Esophagus squamous epithelium (tissue), 5 donors: ENCODE measurements at regions not wholly inside any gene's neighbourhood (a gene's known extent, or its start where the extent isn't known, plus 50 kb on each side); places are given as distances from the start of the nearest gene placed in this dataset.

Source experiments
- DNase-seq: peaks from one replicate; lab custom pipeline; 2025; lab: John Stamatoyannopoulos, UW
- H3K27ac ChIP-seq, 4 donors: fragments of 200-600 bp; sonication (generic); one replicate each; pipeline ENCODE4 v1.5.1; 2016 to 2019; ENCODE audit warnings: mild to moderate bottlenecking in 1 of 4
- H3K27me3 ChIP-seq, 4 donors: fragments of 200-600 bp; sonication (generic); 1 replicate in 3 of 4; 2 replicates in 1 of 4; pipeline versions ENCODE4 v1.5.1 to v1.6.0; 2017 to 2021; ENCODE audit warnings: antibody characterized with exemption in 1 of 4
- H3K36me3 ChIP-seq, 3 donors: fragments of 200-600 bp; sonication (generic); one replicate each; pipeline ENCODE4 v1.5.1; 2016 to 2019
- H3K4me1 ChIP-seq, 3 donors: fragments of 200-600 bp; sonication (generic); one replicate each; pipeline ENCODE4 v1.5.1; 2017 to 2019
- H3K4me3 ChIP-seq, 4 donors: fragments of 200-600 bp; sonication (generic); 1 replicate in 3 of 4; 2 replicates in 1 of 4; pipeline ENCODE4 v1.5.1; 2016 to 2019; ENCODE audit warnings: mild to moderate bottlenecking in 2 of 4, moderate library complexity in 1 of 4
- H3K9me3 ChIP-seq, 3 donors: fragments of 200-600 bp; sonication (generic); one replicate each; pipeline ENCODE4 v1.5.1; 2016 to 2019
- CTCF ChIP-seq, 6 experiments: fragments of 450-650 bp in 4 of 6; fragments of 200-600 bp in 2 of 6; sonication (generic) in 2 of 6; IDR thresholded peaks; one replicate each; pipeline ENCODE4 v1.5.1; 2016 to 2019; ENCODE audit warnings: antibody characterized with exemption in 6 of 6, mild to moderate bottlenecking in 4 of 6, moderate library complexity in 4 of 6
- POLR2A ChIP-seq, 4 donors: fragments of 450-650 bp; IDR thresholded peaks; one replicate each; pipeline ENCODE4 v1.6.1; 2017; ENCODE audit warnings: antibody characterized with exemption in 4 of 4, mild to moderate bottlenecking in 4 of 4, moderate library complexity in 3 of 4
- WGBS, 2 donors: methylation state at CpG; one replicate each; pipeline ENCODE4 v1.1.5; 2018; 5-methylcytosine and 5-hydroxymethylcytosine counted together
- intact Hi-C: fragments of 100-400 bp; cut with DNase I; formaldehyde crosslinking; loops from one replicate; pipeline ENCODE4 v1.15.0; 2022
- donor health status: DM: yes; HTN: yes; CAD: no.

GRCh38 chr2:198351647-198352046 is 547.3 kb downstream of the PLCL1 start:
- no peak for TF ChIP-seq POLR2A (IDR thresholded peaks at IDR 0.05)
- TF ChIP-seq CTCF (IDR thresholded peaks at IDR 0.05), result no peak
- intact Hi-C loops, result no loop called here

GRCh38 chr2:198347946-198348345 is 543.6 kb downstream of the PLCL1 start:
- Histone ChIP-seq H3K27me3 (no peaks in the 10 kb centered on the region), H3K4me3 (no peak overlapping the region), H3K4me1 (no peaks in the 10 kb centered on the region), H3K9me3 (no peaks in the 10 kb centered on the region), H3K27ac (no peak overlapping the region), H3K36me3 (no peaks in the 10 kb centered on the region)
- DNase-seq, result no peak
- intact Hi-C loops, result no loop called here
- WGBS, 2 donors, result 69 to 71% methylated on average over 4 of the region's 4 CpGs
- TF ChIP-seq CTCF (IDR thresholded peaks at IDR 0.05) (no peak), POLR2A (IDR thresholded peaks at IDR 0.05) (no peak)

More at GRCh38 chr2:198351647-198352046, 547.3 kb downstream of the PLCL1 start:
- no peaks in the 10 kb centered on the region for H3K27me3 ChIP-seq
- DNase-seq, result no peak
- no peak overlapping the region for H3K27ac ChIP-seq
- H3K4me3 ChIP-seq, result no peak overlapping the region
- no peaks in the 10 kb centered on the region for H3K36me3 ChIP-seq
- WGBS, 2 donors, result 56 to 78% methylated on average over 4 of the region's 4 CpGs
- H3K4me1 ChIP-seq, result no peaks in the 10 kb centered on the region
- no peaks in the 10 kb centered on the region for H3K9me3 ChIP-seq

- no peak for DNase-seq
- intact Hi-C loops, result no loop called here
Observed at GRCh38 chr2:198347349-198347748, 543.0 kb downstream of the PLCL1 start.

GRCh38 chr2:198343471-198343870 is 539.1 kb downstream of the PLCL1 start:
- Histone ChIP-seq H3K36me3 (no peaks in the 10 kb centered on the region), H3K27me3 (peaks cover 0 to 3% (median 0%) of the 10 kb centered on the region in 4 donors), H3K4me1 (no peaks in the 10 kb centered on the region), H3K27ac (no peak overlapping the region), H3K9me3 (no peaks in the 10 kb centered on the region), H3K4me3 (no peak overlapping the region)
- 72 to 75% methylated on average over 1 of the region's 1 CpG for WGBS, 2 donors
- TF ChIP-seq CTCF (IDR thresholded peaks at IDR 0.05) (no peak), POLR2A (IDR thresholded peaks at IDR 0.05) (no peak)
- intact Hi-C loops, result no loop called here
- no peak for DNase-seq

More at GRCh38 chr2:198347349-198347748, 543.0 kb downstream of the PLCL1 start:
- Histone ChIP-seq H3K9me3 (no peaks in the 10 kb centered on the region), H3K36me3 (no peaks in the 10 kb centered on the region), H3K27me3 (no peaks in the 10 kb centered on the region), H3K4me1 (no peaks in the 10 kb centered on the region), H3K27ac (no peak overlapping the region), H3K4me3 (no peak overlapping the region)
- WGBS, 2 donors, result 49 to 50% methylated on average over 3 of the region's 3 CpGs
- TF ChIP-seq POLR2A (IDR thresholded peaks at IDR 0.05), result no peak
- TF ChIP-seq CTCF (IDR thresholded peaks at IDR 0.05), result no peak

- no peak for TF ChIP-seq CTCF (IDR thresholded peaks at IDR 0.05)
- TF ChIP-seq POLR2A (IDR thresholded peaks at IDR 0.05), result no peak
- intact Hi-C loops, result no loop called here
- WGBS, 2 donors, result 63 to 66% methylated on average over 2 of the region's 2 CpGs
- Histone ChIP-seq H3K4me3 (no peak overlapping the region), H3K9me3 (no peaks in the 10 kb centered on the region), H3K36me3 (no peaks in the 10 kb centered on the region), H3K27ac (no peak overlapping the region), H3K27me3 (peaks cover 0 to 3% (median 0%) of the 10 kb centered on the region in 4 donors), H3K4me1 (no peaks in the 10 kb centered on the region)
- DNase-seq, result no peak
Observed at GRCh38 chr2:198340846-198341245, 536.5 kb downstream of the PLCL1 start.
